Neural progenitor cell (in vitro differentiated cells): ENCODE measurements at regions not wholly inside any gene's neighbourhood (a gene's known extent, or its start where the extent isn't known, plus 50 kb on each side); places are given as distances from the start of the nearest gene placed in this dataset.

Experiments used
- DNase-seq: peaks from one replicate; pipeline ENCODE4 v3.0.0-alpha.2; 2016; ENCODE audit warnings: low spot score
- H2AFZ ChIP-seq: fragments of 200-600 bp; sonication (generic); replicated peaks from 2 replicates; pipeline ENCODE4 v1.6.1; 2016; ENCODE audit warnings: antibody characterized with exemption
- H3F3A ChIP-seq: fragments of 200-600 bp; sonication (generic); 2 replicates; pipeline ENCODE4 v1.6.1; 2016; ENCODE audit warnings: antibody characterized with exemption, low read depth
- H3K27ac ChIP-seq: fragments of 200-600 bp; sonication (generic); 2 replicates; pipeline ENCODE4 v1.5.1; 2016; ENCODE audit warnings: mild to moderate bottlenecking
- H3K27me3 ChIP-seq: fragments of 200-600 bp; sonication (generic); 2 replicates; pipeline ENCODE4 v1.6.1; 2016; ENCODE audit warnings: mild to moderate bottlenecking, moderate library complexity
- H3K36me3 ChIP-seq: fragments of 200-600 bp; sonication (generic); 2 replicates; pipeline ENCODE4 v1.5.1; 2016
- H3K4me1 ChIP-seq: fragments of 200-600 bp; sonication (generic); 2 replicates; pipeline ENCODE4 v1.6.1; 2016; ENCODE audit warnings: mixed run types
- H3K4me2 ChIP-seq: fragments of 200-600 bp; sonication (generic); 2 replicates; pipeline ENCODE4 v1.6.1; 2016
- H3K4me3 ChIP-seq: fragments of 200-600 bp; sonication (generic); 2 replicates; pipeline ENCODE4 v1.5.1; 2016
- H3K79me2 ChIP-seq: fragments of 200-600 bp; sonication (generic); 2 replicates; pipeline ENCODE4 v1.6.1; 2016; ENCODE audit warnings: low read depth
- H3K9ac ChIP-seq: fragments of 200-600 bp; sonication (generic); 2 replicates; pipeline ENCODE4 v1.6.1; 2016
- H3K9me3 ChIP-seq: fragments of 200-600 bp; sonication (generic); 2 replicates; pipeline ENCODE4 v1.5.1; 2016; ENCODE audit warnings: low read depth
- H4K20me1 ChIP-seq: fragments of 200-600 bp; sonication (generic); 2 replicates; pipeline ENCODE4 v1.6.1; 2016; ENCODE audit warnings: low read depth
- H3K27ac Mint-ChIP-seq: 3 replicates; pipeline ENCODE4 v1.8.0; 2021; ENCODE audit warnings: mixed read lengths
- H3K27me3 Mint-ChIP-seq: 2 replicates; pipeline ENCODE4 v1.8.0; 2022; ENCODE audit warnings: low read depth, mild to moderate bottlenecking, inconsistent platforms, moderate library complexity, mixed read lengths; ENCODE audit not compliant: insufficient read depth
- H3K36me3 Mint-ChIP-seq: 3 replicates; pipeline ENCODE4 v1.8.0; 2021; ENCODE audit warnings: mixed read lengths
- H3K4me1 Mint-ChIP-seq: 3 replicates; pipeline ENCODE4 v1.8.0; 2021; ENCODE audit warnings: mixed read lengths
- H3K4me3 Mint-ChIP-seq: 3 replicates; pipeline ENCODE4 v1.8.0; 2021; ENCODE audit warnings: mild to moderate bottlenecking, moderate library complexity, mixed read lengths
- H3K9me3 Mint-ChIP-seq: 3 replicates; pipeline ENCODE4 v1.8.0; 2020; ENCODE audit warnings: mixed read lengths
- EZH2 ChIP-seq: fragments of 200-600 bp; sonication (generic); IDR thresholded peaks from 2 replicates; pipeline ENCODE4 v1.6.1; 2017; ENCODE audit warnings: antibody characterized with exemption, mild to moderate bottlenecking, moderate library complexity
- EZH2phosphoT487 ChIP-seq: fragments of 200-600 bp; sonication (generic); IDR thresholded peaks from 2 replicates; pipeline ENCODE4 v1.6.1; 2017; ENCODE audit warnings: antibody characterized with exemption
- TF ChIP-seq, protein P1 (sequence below): fragments of 200-600 bp; sonication (generic); IDR thresholded peaks from 2 replicates; pipeline ENCODE4 v1.5.1; 2017; ENCODE audit warnings: antibody characterized with exemption, mild to moderate bottlenecking

DNA sequence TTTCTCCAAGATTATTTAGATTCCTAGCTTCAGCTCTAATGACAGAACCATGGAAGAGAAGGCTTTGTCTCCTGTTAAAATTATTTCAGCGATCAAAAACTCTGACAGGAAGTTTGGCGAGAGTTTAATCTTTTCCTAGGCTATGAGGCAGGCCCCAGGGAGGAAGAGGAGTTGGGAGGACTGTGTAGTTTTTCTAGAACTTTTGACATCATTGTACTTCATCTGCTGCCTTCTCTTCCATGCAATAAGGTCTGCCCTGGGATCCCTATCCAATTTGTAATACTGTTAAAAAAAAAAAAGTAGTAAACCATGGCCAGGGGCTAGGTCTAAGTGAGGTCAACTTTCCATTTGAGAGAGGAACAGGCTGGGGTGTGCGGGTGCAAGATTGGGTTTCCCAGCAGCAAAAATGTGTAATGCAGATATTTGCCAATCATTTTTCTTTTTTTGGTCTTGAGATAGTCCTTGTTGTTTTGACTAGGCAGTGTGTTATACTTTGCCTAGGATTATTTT is 261.9 kb upstream of the ANKH start:
- Histone ChIP-seq H3K4me2 (no peak overlapping the region), H3K9ac (no peak overlapping the region), H3K27ac (no peak overlapping the region), H3K9me3 (no peaks in the 10 kb centered on the region), H3K4me3 (no peak overlapping the region), H3K4me1 (no peaks in the 10 kb centered on the region), H3K79me2 (no peaks in the 10 kb centered on the region), H3K27me3 (no peaks in the 10 kb centered on the region), H4K20me1 (no peaks in the 10 kb centered on the region), H3F3A (no peaks in the 10 kb centered on the region), H3K36me3 (no peaks in the 10 kb centered on the region), H2AFZ (no peak overlapping the region)
- no peak for DNase-seq
- no peaks in the 10 kb centered on the region for H3K4me1 Mint-ChIP-seq
- TF ChIP-seq, protein P1, sequence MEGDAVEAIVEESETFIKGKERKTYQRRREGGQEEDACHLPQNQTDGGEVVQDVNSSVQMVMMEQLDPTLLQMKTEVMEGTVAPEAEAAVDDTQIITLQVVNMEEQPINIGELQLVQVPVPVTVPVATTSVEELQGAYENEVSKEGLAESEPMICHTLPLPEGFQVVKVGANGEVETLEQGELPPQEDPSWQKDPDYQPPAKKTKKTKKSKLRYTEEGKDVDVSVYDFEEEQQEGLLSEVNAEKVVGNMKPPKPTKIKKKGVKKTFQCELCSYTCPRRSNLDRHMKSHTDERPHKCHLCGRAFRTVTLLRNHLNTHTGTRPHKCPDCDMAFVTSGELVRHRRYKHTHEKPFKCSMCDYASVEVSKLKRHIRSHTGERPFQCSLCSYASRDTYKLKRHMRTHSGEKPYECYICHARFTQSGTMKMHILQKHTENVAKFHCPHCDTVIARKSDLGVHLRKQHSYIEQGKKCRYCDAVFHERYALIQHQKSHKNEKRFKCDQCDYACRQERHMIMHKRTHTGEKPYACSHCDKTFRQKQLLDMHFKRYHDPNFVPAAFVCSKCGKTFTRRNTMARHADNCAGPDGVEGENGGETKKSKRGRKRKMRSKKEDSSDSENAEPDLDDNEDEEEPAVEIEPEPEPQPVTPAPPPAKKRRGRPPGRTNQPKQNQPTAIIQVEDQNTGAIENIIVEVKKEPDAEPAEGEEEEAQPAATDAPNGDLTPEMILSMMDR: no peak
- H3K9me3 Mint-ChIP-seq: peaks cover 2% of the 10 kb centered on the region
- H3K27me3 Mint-ChIP-seq: no peaks in the 10 kb centered on the region
- no peak overlapping the region for H3K4me3 Mint-ChIP-seq
- H3K27ac Mint-ChIP-seq: no peak overlapping the region
- H3K36me3 Mint-ChIP-seq: no peaks in the 10 kb centered on the region

DNA sequence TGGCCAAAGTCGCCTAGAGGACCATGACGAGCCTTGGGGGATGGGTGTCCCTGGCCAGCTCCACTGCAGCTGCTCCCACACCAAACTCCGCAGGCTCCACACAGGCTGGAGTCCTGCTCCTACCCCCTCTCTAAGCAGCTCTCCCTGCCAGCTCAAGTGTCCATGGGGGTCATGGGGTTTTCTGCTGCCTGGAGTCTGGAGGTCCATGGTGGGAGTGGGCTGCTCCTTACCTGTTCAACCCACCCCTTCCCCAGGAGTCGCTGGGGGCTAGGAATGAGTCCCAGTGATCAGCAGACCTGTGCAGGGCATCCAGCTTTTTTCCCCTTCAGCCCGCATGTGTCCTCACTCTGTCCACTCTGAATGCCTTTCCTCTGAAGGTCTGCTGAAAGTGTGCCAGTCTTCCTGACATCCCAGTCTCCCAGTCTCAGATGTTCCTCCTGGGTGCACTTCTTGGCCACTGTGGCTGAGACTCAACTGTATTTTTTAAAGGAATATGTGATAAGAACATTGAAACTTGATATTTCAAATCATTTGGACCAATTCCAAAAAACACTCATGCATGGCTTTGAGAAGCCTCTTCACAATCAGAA is 261.3 kb upstream of the ANKH start:
- Histone ChIP-seq H3K4me3 (no peak overlapping the region), H4K20me1 (no peaks in the 10 kb centered on the region), H3K4me1 (no peaks in the 10 kb centered on the region), H3K36me3 (no peaks in the 10 kb centered on the region), H2AFZ (no peak overlapping the region), H3K9me3 (no peaks in the 10 kb centered on the region), H3K79me2 (no peaks in the 10 kb centered on the region), H3K9ac (no peak overlapping the region), H3F3A (no peaks in the 10 kb centered on the region), H3K27me3 (no peaks in the 10 kb centered on the region), H3K4me2 (no peak overlapping the region), H3K27ac (no peak overlapping the region)
- H3K9me3 Mint-ChIP-seq: peaks cover 2% of the 10 kb centered on the region
- H3K36me3 Mint-ChIP-seq: no peaks in the 10 kb centered on the region
- H3K27ac Mint-ChIP-seq: no peak overlapping the region
- no peak overlapping the region for H3K4me3 Mint-ChIP-seq
- no peaks in the 10 kb centered on the region for H3K4me1 Mint-ChIP-seq
- no peak for DNase-seq
- no peaks in the 10 kb centered on the region for H3K27me3 Mint-ChIP-seq
- no peak for TF ChIP-seq EZH2
- TF ChIP-seq, protein P1: no peak

DNA sequence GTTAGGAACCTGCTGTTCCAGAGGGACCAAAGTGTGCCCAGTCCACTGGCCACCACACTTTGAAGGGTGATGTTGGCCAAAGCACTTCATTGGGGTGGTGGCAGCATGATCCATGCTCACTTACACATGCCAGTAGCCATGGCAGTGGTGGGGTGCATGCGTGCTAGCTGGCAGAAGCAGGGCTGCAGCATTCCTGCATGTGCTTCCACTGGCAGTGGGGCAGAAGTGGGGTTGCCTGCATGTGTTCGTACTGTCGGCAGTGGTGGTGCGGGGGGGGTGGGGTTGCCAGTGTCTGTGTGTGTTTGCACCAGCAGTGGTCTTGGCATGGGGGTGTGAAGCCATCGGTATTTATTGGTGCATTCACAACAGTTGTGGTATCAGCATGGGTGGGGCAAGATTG is 260.3 kb upstream of the ANKH start:
- Mint-ChIP-seq H3K9me3 (peaks cover 2% of the 10 kb centered on the region), H3K4me3 (no peak overlapping the region), H3K27me3 (no peaks in the 10 kb centered on the region), H3K36me3 (no peaks in the 10 kb centered on the region), H3K4me1 (no peaks in the 10 kb centered on the region), H3K27ac (no peak overlapping the region)
- H3F3A ChIP-seq: no peaks in the 10 kb centered on the region
- H3K4me1 ChIP-seq: no peaks in the 10 kb centered on the region
- H3K9me3 ChIP-seq: no peaks in the 10 kb centered on the region
- H3K4me2 ChIP-seq: no peak overlapping the region
- H3K36me3 ChIP-seq: no peaks in the 10 kb centered on the region
- H3K4me3 ChIP-seq: no peak overlapping the region
- no peak overlapping the region for H3K9ac ChIP-seq
- H4K20me1 ChIP-seq: no peaks in the 10 kb centered on the region
- no peak overlapping the region for H3K27ac ChIP-seq
- H2AFZ ChIP-seq: no peak overlapping the region
- H3K27me3 ChIP-seq: no peaks in the 10 kb centered on the region
- TF ChIP-seq, protein P1: no peak
- TF ChIP-seq EZH2: no peak
- TF ChIP-seq EZH2phosphoT487: no peak
- no peaks in the 10 kb centered on the region for H3K79me2 ChIP-seq
- no peak for DNase-seq
